GM04504 (cell line): ENCODE measurements at regions not wholly inside any gene's neighbourhood (a gene's known extent, or its start where the extent isn't known, plus 50 kb on each side); places are given as distances from the start of the nearest gene placed in this dataset.

Experiments
- DNase-seq: peaks from one replicate; pipeline ENCODE4 v3.0.0-alpha.2; 2012; ENCODE audit warnings: low read depth

DNA sequence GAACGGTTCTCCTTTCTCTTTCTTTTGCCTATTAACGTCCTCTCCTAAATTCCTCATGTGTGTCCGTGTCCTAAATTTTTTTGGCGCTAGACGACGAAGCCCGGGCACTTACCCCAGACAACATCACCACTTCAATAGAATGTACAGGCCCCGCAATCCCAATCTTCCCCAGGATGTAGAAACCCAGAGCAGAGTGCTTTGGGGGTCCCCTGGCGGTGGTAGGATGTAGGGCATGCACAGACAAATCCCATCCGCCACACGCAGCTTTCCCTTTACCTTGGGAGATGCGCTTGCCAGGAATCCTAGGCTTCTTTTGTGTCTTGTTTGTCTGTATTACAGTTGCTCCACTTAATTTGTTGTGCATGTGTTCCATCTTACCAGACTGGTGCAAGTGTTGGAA lies 417.3 kb upstream of the ARID1B start:
- DNase-seq = no peak

DNA sequence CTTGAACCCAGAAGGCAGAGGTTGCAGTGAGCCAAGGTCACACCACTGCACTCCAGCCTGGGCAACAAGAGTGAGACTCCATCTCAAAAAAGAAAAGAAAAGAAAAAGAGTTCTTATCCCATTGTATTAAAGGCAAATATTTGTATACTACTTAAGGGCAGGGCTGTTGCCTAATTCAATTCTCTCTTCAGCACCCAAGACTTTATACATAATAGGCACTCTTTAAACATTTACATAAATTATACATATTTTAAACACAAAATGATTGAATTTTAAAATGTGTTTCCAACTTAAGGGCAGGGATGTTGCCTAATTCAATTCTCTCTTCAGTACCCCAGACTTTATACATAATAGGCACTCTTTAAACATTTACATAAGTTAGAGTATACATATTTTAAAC lies 424.3 kb upstream of the ARID1B start:
- no peak for DNase-seq

DNA sequence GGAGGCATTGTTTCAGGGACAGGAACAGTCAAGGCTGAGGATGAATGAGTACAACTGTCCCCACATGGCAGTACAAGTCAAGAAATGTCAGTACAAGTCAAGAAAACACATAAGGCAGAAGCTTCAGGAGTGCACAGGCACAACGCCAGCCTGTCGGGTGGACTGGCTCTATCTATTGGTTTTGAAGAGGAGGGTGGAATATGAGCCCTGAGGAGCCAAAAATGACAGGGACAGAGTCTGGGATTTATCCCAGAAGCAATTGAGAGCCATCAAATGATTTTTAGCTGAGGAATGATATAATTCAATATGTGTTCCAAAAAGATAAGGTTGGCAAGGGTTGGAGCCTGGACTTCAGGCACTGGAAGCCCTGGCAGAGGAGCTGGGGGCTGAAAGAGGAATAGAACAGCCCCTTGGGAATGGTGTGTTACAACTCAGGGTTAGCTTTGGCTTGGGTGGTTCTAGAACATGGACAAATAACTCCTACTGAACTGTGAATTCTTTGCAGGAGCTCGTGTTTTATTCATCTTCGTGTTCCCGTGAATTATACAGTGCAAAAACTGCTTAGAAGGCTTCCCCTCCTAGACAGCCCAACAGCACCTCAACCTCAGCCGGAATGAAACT lies 425.7 kb upstream of the ARID1B start:
- DNase-seq = no peak

DNA sequence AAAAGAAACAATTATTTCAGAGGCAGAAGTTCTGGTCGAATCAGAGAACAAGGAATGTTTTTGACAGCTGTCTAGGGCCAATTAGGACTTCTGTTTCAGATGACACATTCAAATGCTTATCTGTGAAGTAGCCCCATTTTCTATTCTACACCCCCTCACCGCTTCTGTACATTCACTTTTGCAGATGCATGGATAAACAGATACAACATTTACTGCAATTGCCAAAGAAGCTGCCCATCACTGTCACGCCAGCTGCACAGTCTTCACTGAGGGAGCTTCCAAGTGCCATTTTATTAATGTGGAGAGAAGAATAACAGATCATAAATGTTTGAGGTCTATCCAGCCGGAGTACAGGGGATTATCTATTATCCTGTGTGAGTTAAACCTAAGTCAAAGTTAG lies 426.8 kb upstream of the ARID1B start:
- no peak for DNase-seq

DNA sequence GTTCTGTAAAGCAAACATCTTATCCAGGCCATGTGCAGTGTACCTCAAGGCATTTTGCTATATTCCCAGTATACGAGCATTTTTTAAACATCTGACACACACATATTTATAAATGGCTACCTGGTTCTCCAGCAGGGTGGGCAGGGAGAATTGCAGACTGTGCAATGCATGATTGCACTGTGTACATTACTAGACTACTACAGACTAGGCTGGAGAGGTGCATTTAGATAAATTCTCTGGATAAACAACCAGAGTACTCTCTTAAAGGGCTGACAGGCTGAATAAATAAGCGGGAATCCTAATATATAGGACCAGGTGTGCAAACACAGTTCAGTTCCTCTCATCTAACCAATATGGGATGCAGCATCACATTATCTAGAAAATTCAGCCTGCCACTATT lies 428.3 kb upstream of the ARID1B start:
- no peak for DNase-seq

DNA sequence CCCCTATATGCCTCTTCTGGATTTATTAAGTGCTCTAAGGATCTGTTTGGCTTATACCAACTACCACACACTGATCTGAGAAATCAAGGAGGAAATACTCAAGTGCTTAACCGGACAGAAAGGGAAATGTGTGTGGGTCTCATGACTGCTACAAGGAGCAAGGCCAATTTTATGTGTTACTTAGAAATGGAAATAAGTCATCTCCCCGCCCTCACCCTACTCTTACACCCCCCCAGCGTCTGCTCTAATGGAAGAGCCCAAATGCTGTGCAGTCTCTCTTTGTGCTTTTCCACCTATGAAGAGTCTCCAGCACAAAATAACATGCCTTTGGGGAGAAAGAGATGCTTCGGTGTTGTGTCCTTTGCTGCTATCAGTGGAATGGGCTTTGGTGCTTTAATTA lies 428.8 kb upstream of the ARID1B start:
- DNase-seq = no peak

DNA sequence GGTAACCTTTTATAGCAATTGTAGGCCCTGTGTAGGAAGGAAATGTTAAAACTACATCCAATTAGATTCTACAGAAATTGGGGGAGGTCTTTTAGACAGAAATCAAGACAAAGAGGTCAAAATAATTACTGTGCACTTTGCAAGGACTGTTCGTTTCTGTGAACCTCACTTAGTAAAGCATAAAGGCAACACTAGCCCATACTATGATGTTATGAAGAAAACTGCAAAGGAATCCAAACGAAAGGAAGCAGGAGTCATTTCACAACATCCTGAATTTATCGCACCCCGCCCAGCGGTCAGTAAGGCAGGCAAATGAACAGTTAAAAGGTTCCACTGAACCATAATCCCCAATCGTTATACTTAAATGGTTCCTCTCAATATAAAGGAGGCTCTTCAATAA lies 429.5 kb upstream of the ARID1B start:
- DNase-seq = no peak

DNA sequence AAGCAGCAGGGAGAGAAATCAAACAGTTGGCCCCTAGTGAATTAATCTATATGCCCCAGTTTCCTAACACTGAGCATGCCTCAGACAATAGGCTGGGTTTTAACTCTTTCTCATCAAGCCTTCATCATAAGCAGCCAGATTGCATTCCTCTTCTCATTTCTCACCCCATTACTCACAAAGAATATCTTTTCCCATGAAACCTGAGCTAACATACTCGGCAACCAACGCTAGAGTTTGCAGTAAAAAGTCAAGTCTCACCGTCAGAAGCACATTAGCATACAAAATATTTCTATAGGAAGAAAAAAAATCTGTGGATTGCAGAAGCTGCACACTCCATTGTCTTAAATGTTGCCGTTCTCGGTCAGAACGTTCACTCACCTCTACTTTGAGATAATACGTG lies 429.9 kb upstream of the ARID1B start:
- no peak for DNase-seq

DNA sequence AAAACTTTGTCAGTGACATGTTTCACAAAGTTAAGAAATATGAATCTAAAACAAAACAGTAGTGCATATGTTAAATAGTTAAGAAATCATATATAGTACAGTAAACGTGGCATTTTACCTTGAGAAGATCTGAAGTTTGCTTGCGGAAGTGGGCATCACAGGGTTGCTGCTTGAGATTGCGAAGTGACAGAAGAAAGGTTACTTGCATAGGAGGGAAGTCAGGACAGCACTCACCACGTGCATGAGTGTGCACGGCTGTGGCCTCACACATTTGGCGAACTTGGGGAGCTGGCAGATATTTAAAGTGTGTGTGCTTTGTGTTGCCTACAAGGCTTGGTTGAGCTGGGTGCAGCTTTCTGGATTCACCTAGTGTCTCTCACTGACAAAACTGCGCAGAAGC lies 431.5 kb upstream of the ARID1B start:
- no peak for DNase-seq

DNA sequence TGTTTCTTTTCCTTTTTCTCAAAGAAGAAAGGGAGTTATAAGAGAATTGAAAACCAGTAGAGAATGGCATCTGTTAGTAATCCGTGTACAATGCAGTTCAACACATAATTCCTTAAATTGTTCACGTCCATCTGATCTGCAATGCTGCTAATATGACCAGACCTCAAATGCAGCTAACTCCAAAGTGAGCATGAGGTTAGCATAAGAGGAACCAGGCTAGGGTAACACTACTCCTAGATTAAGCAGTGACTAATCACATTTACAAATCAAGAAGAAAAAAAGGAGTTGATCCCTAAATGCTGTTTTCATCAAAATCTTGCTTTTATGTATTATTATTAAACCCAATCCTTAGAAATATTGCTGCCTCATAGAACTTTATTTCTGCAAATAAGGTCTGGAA lies 432.7 kb upstream of the ARID1B start:
- no peak for DNase-seq

DNA sequence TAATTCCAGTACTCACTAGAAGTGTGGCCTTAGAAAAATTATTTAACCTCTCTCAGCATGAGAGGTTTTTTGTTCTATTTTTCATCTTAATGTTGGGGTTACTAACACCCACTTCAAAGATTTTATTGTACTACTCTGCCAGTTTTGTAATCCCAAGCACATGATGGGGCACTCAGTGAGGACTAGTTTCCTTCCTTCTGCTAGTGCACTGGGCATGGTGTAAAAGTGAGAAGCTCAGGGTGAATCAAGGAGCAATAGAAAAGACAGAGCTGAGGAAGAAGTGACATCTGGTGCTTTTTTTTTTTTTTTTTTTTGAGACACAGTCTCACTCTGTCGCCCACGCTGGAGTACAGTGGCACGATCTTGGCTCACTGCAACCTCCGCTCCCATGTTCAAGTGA lies 439.4 kb upstream of the ARID1B start:
- DNase-seq = no peak

DNA sequence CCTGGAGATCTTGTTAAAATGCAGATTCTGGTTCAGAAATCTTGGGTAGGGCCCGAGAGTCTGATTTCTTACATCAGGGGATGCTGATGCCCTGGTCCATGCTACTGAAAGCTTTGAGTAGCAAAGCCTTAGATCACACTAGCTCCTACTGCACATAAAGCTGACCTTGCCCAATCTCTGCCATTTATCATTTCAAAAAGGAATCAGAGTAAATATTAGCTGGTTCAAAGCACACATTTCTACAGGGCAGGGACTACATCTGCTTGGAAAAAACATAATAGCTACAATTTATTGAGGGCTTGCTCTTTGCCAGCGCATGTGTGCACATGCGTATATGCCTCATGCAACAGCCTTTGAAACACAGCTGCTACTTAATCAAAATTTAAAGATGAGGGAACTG lies 440.4 kb upstream of the ARID1B start:
- no peak for DNase-seq

DNA sequence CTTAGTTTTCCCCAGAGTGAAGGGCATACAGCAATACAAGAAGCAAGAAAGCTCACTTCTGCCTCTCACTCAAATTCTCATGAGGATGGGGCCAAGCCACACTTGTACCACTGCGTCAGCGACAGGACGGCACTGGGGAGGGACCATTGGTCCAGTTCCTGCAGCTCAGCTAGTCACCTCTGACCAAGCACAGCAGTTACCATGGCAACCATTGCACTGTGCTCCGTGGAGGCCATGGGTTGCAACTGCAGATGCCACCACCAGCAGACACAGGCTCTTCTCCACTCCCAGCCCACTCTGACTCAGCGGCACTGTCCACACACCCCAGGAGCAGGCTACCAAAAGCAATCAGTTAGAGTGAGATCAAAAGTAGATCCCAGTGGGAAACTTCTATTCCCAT lies 441.1 kb upstream of the ARID1B start:
- no peak for DNase-seq

DNA sequence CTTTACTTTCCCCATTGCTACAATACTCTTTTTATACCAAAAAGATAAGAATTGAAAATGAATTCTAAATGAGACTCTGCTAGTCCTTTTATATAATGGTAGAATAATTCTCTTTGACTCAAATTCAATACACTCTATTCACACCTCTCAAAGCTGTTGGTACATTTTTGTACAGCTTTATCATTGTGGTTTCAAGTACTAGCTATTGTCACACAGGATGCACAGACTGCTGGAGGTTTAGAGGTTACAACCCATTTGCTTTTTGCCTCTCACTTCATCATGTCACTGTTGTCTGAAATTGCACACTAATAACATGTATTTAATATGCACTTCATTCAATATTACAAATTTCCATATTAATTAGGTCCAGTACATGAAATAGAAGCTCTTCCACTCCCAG lies 442.2 kb upstream of the ARID1B start:
- DNase-seq = no peak

DNA sequence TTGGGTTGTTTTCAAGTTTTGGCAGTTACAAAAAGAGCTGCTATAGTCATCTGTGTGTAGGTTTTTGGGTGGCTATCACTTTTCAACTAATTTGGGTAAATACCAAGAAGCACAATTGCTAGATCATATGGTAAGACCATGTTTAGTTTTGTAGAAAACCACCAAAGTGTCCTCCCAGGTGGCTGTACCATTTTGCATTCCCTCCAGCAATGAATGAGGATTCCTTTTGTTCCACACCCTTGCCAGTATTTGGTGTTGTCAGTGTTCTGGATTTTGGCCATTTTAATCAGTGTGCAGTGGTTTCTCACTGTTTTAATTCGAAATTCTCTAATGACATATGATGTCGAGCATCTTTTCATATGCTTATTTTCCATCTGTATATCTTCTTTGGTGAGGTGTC lies 457.5 kb upstream of the ARID1B start:
- no peak for DNase-seq

DNA sequence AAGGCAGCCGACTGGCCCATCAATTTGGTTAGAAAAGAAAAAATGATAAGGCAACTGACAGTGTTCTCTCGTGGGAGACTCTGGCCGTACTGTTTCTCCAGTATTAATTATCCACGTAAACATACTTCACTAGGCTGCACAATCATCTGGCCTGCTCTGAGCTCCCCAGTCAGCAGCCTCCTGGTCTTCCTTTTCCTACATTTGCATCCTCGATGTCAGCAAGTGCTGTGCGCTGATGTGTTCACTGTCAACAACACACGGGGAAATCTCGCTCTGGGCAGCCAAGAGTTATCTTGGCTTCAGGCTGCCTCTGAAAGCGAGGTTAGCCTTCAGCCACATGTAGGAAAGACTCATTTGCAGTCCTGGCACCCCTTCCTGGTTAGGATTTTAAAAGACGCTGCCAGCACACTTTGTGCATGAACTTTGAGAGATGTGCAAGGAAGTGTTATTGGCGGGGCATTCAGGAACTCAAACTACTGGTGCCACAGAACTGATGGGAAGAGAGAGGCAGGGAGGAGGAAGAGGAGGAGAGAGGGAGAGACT lies 460.5 kb upstream of the ARID1B start:
- DNase-seq = no peak

DNA sequence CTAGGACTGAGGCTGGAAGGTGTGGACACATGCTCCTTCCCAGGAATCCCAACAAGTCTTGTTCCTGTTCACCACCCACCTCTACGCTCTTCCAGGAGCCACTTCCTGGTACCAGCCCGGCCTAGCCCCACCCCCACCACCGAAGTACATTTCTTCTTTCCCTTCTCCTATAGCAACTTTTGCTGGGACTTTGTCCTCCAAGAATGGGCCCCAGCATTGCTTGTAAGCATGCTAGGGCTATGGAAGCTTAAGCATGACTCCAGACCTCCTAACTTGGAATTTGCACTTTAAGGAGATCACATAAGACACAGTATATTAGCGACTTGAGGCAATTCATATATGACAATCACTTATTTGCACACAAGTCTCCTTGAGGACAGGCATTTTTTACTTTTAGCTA lies 462.0 kb upstream of the ARID1B start:
- DNase-seq = no peak

DNA sequence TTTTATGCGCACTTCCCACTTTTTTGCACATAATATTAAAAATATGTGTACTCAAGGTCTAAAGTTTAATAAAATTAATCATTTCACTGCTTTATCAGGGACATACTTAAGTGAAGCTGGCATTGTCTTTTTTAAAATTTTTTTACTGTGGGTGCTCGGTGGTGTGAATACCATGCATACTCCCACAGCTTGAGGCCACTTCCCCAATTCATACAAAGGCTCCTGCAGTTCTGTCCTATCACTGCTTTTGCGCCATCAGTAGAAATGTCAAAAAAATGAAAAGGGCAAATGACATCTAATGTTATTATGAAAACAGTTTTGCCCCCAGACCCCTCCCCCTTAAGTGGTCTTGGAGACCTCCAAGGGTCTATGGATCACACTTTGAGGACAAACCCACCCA lies 464.1 kb upstream of the ARID1B start:
- DNase-seq = no peak

DNA sequence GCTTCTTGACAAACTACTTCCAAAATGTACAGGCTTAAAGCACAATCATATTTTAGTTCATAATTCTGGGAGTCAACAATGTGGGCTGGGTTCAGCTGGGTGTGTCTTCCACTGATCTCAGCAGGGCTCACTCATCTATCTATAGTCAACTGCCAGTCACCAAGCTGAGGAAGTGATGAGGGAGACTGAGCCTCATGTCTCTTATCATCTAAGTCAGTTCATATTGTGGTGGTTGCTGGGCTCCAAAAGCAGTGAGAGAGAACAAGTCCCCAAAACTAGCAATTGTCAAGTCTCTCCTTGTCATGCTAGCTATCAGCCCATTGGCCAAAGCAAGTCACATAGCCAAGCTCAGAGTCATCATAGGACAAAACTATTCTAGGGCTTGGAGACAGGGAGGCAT lies 465.9 kb upstream of the ARID1B start:
- no peak for DNase-seq

DNA sequence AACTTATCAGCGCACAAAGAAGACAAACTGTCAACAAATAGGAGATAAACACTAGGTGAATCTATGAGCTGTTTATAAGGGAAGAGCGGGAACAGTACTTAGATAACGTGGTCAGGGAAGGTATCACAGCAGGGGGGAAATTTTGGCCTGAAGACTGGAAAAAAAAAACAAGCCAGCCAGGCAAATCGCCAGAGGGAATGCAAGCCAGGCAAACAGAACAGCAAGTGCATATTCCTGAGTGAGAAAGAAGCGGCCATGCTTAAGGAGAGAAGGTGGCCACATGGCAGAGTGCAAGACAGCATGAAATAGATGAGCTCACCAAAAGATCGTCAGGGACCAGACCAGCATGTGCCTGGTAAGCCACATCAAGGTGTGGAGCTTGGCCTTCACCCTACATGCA lies 466.5 kb upstream of the ARID1B start:
- no peak for DNase-seq

DNA sequence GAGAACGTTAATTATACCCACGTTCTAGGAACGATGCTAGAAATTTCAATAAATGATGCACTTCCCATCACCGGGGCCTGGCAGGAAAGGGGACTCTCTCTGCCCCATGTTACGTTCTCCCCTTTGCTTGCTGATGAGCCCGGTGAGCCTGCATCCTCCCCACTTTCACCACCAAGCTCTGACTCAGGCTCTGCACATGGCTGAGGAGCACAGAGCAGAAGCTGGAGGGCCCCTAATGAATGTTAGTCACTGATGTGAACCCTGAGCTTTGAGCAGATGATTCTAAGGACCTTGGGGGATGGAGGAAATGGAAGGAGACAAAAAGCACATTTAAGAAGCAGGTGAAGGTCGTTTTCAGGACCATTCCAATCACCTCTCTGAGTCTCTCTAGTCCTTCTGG lies 468.2 kb upstream of the ARID1B start:
- DNase-seq = no peak

DNA sequence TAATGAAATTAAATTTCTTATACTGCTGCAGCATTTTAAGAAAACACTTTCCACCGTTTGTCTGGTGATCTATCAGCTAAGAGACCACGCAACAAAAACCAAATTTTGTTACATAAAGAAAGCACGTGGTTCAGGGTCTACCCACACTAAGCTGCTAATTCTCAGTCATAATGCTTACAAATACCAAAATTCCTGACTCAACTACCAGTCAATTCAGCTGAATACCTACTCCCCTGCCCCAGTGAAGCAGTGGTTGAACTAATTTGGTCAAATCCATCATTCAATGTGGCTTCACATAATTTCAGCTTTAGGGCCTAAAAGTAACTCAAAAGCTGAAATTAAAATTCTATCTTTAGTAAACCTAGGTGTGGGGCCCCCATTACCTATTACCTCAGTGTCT lies 468.6 kb upstream of the ARID1B start:
- no peak for DNase-seq

DNA sequence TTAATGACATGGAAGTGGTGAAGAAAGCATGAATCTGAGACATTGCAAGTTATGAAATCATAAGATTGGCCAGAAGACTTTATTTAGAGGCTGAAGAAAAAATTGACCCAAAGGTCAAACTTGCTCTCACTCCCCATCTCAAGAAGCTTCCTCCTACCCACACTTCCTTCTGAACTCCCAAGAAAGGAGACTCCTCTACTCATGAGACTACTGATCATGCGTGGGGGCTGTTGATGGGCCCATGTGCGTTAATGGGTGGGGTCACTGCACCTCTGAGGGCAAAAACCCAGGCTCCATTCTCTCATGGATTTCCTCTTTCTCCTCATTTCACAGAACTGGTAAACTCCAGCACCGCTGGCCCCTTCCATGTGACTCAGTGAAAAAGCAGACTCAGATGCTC lies 470.6 kb upstream of the ARID1B start:
- DNase-seq = no peak

DNA sequence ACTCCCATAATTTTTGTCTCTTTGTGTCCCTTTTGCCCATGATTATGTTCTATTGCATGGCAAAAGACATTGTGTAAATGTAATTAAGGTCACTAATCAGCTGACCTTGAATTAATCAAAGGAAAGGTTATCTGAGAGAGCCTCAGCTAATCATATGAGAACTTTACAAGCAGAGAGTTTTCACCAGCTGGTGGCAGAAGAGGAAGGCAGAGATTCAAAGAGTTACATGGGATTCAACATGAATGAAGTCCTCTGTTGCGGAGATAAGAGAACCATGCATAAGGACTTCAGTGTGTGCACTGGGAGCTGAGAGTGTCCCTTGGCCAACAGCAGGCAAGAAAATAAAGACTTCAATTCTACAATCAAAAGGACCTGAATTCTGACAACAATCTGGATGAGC lies 494.1 kb upstream of the ARID1B start:
- DNase-seq = no peak

DNA sequence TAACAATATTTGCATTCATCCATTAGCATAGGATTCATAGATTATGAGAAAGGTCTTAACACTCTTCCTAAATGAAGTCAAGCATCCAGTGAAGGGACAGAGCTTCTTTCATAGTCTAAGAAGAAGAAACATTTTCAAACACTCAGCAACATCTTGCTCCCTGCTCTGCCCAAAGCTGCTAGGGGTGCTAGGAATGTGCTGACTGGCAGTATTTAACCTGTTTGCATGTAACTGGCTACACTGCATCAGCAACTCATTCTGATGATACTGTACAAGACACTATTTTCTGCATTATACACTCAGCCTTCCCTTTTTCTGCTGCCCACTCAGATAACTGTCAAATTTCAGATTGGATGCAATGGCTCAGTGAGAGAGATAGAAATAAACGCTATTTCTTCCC lies 495.1 kb upstream of the ARID1B start:
- no peak for DNase-seq
